Mesendoderm (in vitro differentiated cells): ENCODE measurements at regions not wholly inside any gene's neighbourhood (a gene's known extent, or its start where the extent isn't known, plus 50 kb on each side); places are given as distances from the start of the nearest gene placed in this dataset.

Source experiments
- DNase-seq: peaks from one replicate; pipeline ENCODE4 v3.0.0; 2013
- H2AK5ac ChIP-seq: 2 replicates; pipeline ENCODE4 v1.6.1; 2013; ENCODE audit warnings: low read length, inconsistent platforms
- H2BK120ac ChIP-seq: 2 replicates; pipeline ENCODE4 v1.6.1; 2013; ENCODE audit warnings: low read depth, mild to moderate bottlenecking, low read length, moderate library complexity, mixed read lengths
- H2BK15ac ChIP-seq: replicated peaks from 2 replicates; pipeline ENCODE4 v1.6.1; 2013; ENCODE audit warnings: low read depth, mild to moderate bottlenecking, moderate library complexity
- H2BK5ac ChIP-seq: 2 replicates; pipeline ENCODE4 v1.6.1; 2013; ENCODE audit warnings: low read length, inconsistent platforms
- H3K18ac ChIP-seq: 2 replicates; pipeline ENCODE4 v1.6.1; 2013; ENCODE audit warnings: mild to moderate bottlenecking, low read length, mixed read lengths
- H3K23ac ChIP-seq: one replicate; pipeline ENCODE4 v1.6.1; 2013; ENCODE audit warnings: low read length
- H3K27ac ChIP-seq: 2 replicates; pipeline ENCODE4 v1.5.1; 2013; ENCODE audit warnings: low read depth, mild to moderate bottlenecking, inconsistent platforms, low read length, moderate library complexity
- H3K27me3 ChIP-seq: 2 replicates; pipeline ENCODE4 v1.6.1; 2013; ENCODE audit warnings: low read length, control low read depth, mild to moderate bottlenecking, inconsistent platforms; ENCODE audit not compliant: insufficient read depth, poor library complexity
- H3K36me3 ChIP-seq: 2 replicates; pipeline ENCODE4 v1.6.1; 2013; ENCODE audit warnings: low read length, inconsistent platforms; ENCODE audit not compliant: control insufficient read depth, insufficient read depth
- H3K4ac ChIP-seq: one replicate; pipeline ENCODE4 v1.6.1; 2013; ENCODE audit warnings: low read depth, mild to moderate bottlenecking, low read length, moderate library complexity
- H3K4me1 ChIP-seq: 2 replicates; pipeline ENCODE4 v1.6.1; 2013; ENCODE audit warnings: low read depth, low read length, inconsistent platforms; ENCODE audit not compliant: control insufficient read depth
- H3K4me2 ChIP-seq: 2 replicates; pipeline ENCODE4 v1.6.1; 2013; ENCODE audit warnings: low read length
- H3K4me3 ChIP-seq: 2 replicates; pipeline ENCODE4 v1.5.1; 2013; ENCODE audit warnings: mild to moderate bottlenecking, low read length
- H3K56ac ChIP-seq: one replicate; pipeline ENCODE4 v1.6.1; 2013; ENCODE audit warnings: low read length
- H3K79me1 ChIP-seq: 2 replicates; pipeline ENCODE4 v1.6.1; 2013; ENCODE audit warnings: low read length, inconsistent platforms
- H3K79me2 ChIP-seq: 2 replicates; pipeline ENCODE4 v1.6.1; 2013; ENCODE audit warnings: mild to moderate bottlenecking, low read length; ENCODE audit not compliant: control insufficient read depth, insufficient read depth
- H3K9ac ChIP-seq: 2 replicates; pipeline ENCODE4 v1.6.1; 2013; ENCODE audit warnings: low read length, inconsistent platforms
- H4K5ac ChIP-seq: one replicate; pipeline ENCODE4 v1.6.1; 2013; ENCODE audit warnings: low read length
- H4K8ac ChIP-seq: one replicate; pipeline ENCODE4 v1.6.1; 2013; ENCODE audit warnings: low read depth, mild to moderate bottlenecking, control low read depth, low read length, moderate library complexity
- WGBS: extraction: QIAGEN DNeasy Blood & Tissue Kit; methylation state at CpG from one replicate; pipeline ENCODE4 v1.1.7; 2013; ENCODE audit warnings: low lambda C conversion rate, missing lambda C conversion rate; ENCODE audit not compliant: insufficient coverage; ENCODE audit errors: extremely low coverage; 5-methylcytosine and 5-hydroxymethylcytosine counted together

DNA sequence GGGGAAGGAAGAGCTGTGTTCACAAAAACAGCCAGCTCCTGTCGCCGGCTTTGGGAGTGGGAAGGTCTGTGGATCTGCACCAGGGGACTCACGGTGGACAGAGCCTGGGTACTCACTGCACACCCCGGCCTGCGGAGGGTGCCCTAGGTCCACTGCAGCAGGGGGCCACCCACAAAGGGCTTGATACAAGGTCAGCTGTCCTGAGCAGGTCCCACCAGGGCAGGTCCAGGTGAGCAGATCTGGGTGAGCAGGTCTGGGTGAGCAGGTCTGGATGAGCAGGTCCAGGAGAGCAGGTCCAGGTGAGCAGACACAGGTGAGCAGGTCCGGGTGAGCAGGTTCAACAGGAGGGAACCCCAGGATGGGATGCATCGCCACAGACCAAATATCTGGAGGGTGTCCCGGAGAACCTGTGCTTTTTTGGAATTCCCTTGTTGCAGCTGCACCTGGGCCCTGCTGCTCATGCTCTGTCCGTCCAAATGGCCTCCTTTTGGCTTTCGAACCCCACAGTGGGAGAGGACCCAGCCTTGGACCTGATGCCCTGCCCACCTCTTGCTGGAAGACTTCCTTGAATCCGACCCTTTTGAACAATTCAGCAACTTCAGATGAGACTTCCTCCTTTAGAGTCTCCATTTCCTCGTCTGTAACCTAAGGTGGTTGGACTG, 485.3 kb downstream of the TBC1D22A start:
- Histone ChIP-seq H2BK15ac (no peak overlapping the region), H3K4ac (no peak overlapping the region), H3K27ac (no peak overlapping the region), H3K4me2 (no peak overlapping the region), H3K56ac (no peak overlapping the region), H4K5ac (no peak overlapping the region), H3K4me1 (no peaks in the 10 kb centered on the region), H2BK5ac (no peak overlapping the region), H3K23ac (no peak overlapping the region), H3K79me2 (no peaks in the 10 kb centered on the region), H3K18ac (no peak overlapping the region), H3K27me3 (no peaks in the 10 kb centered on the region), H4K8ac (no peak overlapping the region), H3K9ac (no peak overlapping the region), H3K36me3 (no peaks in the 10 kb centered on the region), H3K79me1 (no peaks in the 10 kb centered on the region), H2AK5ac (no peak overlapping the region), H3K4me3 (no peak overlapping the region), H2BK120ac (no peak overlapping the region)
- no CpG with 5 or more reads among the region's 12 CpGs for WGBS
- no peak for DNase-seq

DNA sequence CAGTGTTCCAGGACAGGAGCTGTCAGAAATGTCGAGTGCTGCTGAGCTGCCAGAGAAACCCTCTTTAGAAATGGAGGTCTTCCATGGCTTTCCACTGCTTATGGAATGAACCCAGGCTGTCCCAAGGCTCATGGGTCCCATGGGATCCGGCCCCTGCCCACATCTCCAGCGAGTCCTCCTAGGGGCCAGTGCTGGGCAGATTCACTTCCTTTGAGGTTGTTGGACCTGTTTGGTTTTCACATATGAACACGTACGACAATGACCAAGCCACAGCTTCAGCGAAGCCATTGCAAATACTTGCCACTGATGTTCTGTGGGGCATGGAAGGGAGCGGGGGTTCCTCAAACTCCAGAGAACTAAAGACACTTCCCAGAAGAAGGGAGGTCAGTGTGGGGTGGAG, 483.3 kb downstream of the TBC1D22A start:
- Histone ChIP-seq H2AK5ac (no peak overlapping the region), H4K8ac (no peak overlapping the region), H3K4ac (no peak overlapping the region), H2BK120ac (no peak overlapping the region), H3K4me1 (no peaks in the 10 kb centered on the region), H3K36me3 (no peaks in the 10 kb centered on the region), H3K4me3 (no peak overlapping the region), H3K4me2 (no peak overlapping the region), H2BK5ac (no peak overlapping the region), H3K56ac (no peak overlapping the region), H3K27me3 (no peaks in the 10 kb centered on the region), H3K27ac (no peak overlapping the region), H3K9ac (no peak overlapping the region), H3K23ac (no peak overlapping the region), H4K5ac (no peak overlapping the region), H3K18ac (no peak overlapping the region), H3K79me1 (no peaks in the 10 kb centered on the region), H2BK15ac (no peak overlapping the region), H3K79me2 (no peaks in the 10 kb centered on the region)
- DNase-seq = no peak
- no CpG with 5 or more reads among the region's 7 CpGs for WGBS

DNA sequence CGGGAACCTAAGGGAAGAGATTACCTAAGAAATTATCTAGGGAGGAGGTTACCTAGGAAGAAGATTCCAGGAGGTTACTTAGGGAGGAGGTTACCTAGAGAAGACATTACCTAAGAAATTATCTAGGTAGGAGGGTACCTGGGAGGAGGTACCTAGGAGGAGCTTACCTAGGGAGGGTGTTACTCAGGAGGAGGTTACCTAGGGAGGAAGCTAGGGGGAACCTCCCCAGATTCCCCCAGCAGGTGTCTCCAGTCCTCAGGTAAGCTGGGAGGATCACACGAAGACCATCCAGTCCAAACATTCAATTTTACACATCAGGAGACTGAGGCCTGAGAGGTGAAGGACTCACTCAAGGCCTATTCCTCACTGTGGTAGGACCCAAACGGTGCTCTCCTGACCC, 482.8 kb downstream of the TBC1D22A start:
- H3K36me3 ChIP-seq = no peaks in the 10 kb centered on the region
- H2BK120ac ChIP-seq = no peak overlapping the region
- H3K9ac ChIP-seq = no peak overlapping the region
- no peak overlapping the region for H2BK5ac ChIP-seq
- no peak overlapping the region for H2BK15ac ChIP-seq
- H2AK5ac ChIP-seq = no peak overlapping the region
- H3K27me3 ChIP-seq = no peaks in the 10 kb centered on the region
- no peak overlapping the region for H4K5ac ChIP-seq
- H3K56ac ChIP-seq = no peak overlapping the region
- H3K79me2 ChIP-seq = no peaks in the 10 kb centered on the region
- H4K8ac ChIP-seq = no peak overlapping the region
- H3K23ac ChIP-seq = no peak overlapping the region
- no peaks in the 10 kb centered on the region for H3K4me1 ChIP-seq
- no peaks in the 10 kb centered on the region for H3K79me1 ChIP-seq
- no CpG with 5 or more reads among the region's 3 CpGs for WGBS
- no peak overlapping the region for H3K27ac ChIP-seq
- H3K4ac ChIP-seq = no peak overlapping the region
- no peak for DNase-seq
- H3K4me2 ChIP-seq = no peak overlapping the region
- H3K18ac ChIP-seq = no peak overlapping the region
- H3K4me3 ChIP-seq = no peak overlapping the region

DNA sequence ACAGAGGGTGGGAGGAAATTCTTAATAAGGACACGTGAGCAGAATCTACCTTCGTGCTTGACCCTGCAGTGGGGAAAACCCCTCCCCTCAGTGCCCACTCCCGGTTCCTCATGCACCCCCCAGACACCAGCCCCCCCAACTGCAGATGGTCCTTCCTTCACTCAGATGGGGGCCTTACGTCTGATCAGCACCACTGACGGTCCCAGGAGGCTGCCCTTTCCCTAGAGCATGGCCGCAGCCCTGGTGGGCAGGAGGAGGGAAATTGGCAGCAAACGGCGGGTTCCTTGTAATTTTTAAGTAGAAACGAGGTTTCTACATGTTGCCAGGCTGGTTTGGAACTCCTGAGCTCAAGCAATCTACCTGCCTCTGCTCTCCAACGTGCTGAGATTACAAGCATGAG, 477.7 kb downstream of the TBC1D22A start:
- H3K4me3 ChIP-seq = no peak overlapping the region

DNA sequence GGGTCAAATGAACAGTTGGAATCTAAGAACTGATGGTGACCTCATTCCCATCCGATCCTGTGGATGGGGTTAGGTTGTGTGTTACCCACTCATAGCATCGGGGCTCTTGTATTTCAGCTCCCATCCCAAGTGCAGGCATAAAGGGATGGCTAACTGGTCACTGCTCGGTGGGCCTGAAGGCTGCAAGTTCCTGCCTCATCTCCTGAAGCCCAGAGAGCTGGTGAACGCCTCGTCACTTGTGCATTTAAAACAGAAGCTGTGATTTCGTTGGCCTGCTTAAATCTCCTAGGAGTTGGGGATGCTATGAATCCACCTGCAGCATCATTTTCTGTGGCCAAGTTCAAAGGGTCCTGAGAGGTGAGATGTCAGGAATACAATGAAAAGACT, 477.0 kb downstream of the TBC1D22A start:
- no CpG with 5 or more reads among the region's 6 CpGs for WGBS
- Histone ChIP-seq H3K4ac (no peak overlapping the region), H3K23ac (no peak overlapping the region), H2BK120ac (no peak overlapping the region), H2AK5ac (no peak overlapping the region), H2BK15ac (no peak overlapping the region), H3K79me1 (no peaks in the 10 kb centered on the region), H2BK5ac (no peak overlapping the region), H3K4me2 (no peak overlapping the region), H3K9ac (no peak overlapping the region), H3K36me3 (no peaks in the 10 kb centered on the region), H3K18ac (no peak overlapping the region), H3K4me1 (no peaks in the 10 kb centered on the region), H3K27ac (no peak overlapping the region), H3K79me2 (no peaks in the 10 kb centered on the region), H3K56ac (no peak overlapping the region), H4K5ac (no peak overlapping the region), H4K8ac (no peak overlapping the region), H3K4me3 (no peak overlapping the region), H3K27me3 (no peaks in the 10 kb centered on the region)
- no peak for DNase-seq

More for the DNA sequence above, 477.7 kb downstream of the TBC1D22A start:
- Histone ChIP-seq H3K36me3 (no peaks in the 10 kb centered on the region), H2BK15ac (no peak overlapping the region), H3K79me1 (no peaks in the 10 kb centered on the region), H3K79me2 (no peaks in the 10 kb centered on the region), H2BK120ac (no peak overlapping the region), H4K5ac (no peak overlapping the region), H3K18ac (no peak overlapping the region), H3K4me1 (no peaks in the 10 kb centered on the region), H2AK5ac (no peak overlapping the region), H3K56ac (no peak overlapping the region), H3K9ac (no peak overlapping the region), H3K27ac (no peak overlapping the region), H4K8ac (no peak overlapping the region), H3K4me2 (no peak overlapping the region), H2BK5ac (no peak overlapping the region), H3K4ac (no peak overlapping the region), H3K27me3 (no peaks in the 10 kb centered on the region), H3K23ac (no peak overlapping the region)
- WGBS = no CpG with 5 or more reads among the region's 10 CpGs
- no peak for DNase-seq
